DMS153 treated with DMSO at 0.1 percent for 48 hours (cell line): ENCODE measurements at regions not wholly inside any gene's neighbourhood (a gene's known extent, or its start where the extent isn't known, plus 50 kb on each side); places are given as distances from the start of the nearest gene placed in this dataset.
A peak's percentile ranks its signal among the peaks of the same experiment; 100 is the strongest.

Source experiments
- DNase-seq: peaks from one replicate; lab custom pipeline; 2025; ENCODE audit not compliant: unreplicated experiment; lab: John Stamatoyannopoulos, UW

GRCh38 chr9:121550041-121550440 is 50.4 kb upstream of the GGTA1 start:
- DNase-seq, result no peak

- peak; percentile 31 for DNase-seq
Measured at GRCh38 chr9:121550569-121551512, 51.2 kb upstream of the GGTA1 start.

DNA sequence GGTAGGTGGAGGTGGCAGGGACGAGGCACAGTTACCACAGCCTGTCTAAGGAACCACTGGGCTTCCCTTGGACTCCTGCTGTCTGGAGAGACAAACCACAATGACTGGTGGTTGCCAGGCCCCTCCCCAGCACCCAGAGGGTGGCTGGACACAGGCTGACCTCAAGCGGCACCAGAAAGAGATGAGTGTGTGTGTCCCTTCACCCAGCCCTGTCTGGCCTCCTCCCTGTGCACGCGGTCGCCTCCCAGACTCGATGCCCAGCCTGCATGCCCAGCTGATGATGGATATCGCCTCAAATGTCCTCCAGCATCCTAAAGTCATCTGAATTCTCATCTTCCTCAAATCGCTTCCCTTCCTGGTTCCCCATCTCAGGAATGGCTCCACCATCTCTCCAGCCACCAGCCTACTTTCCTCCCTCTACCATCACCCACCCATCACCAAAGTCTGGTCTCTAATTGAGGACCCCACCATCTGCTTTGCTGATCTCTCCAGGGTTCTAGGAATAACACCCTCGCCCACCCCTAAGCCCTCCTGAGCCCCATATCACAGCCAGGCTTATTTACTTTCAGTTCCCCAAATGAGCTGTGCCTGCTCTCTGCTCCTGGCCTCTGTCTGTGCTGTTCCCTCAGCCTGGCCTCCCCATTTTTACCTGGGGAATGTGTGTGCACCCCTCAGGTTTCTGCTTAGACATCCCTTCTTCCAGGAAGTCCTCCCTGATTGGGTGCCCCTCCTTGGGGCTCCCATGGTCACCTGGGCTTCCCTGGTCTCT is 52.5 kb upstream of the GGTA1 start:
- DNase-seq, result no peak

- no peak for DNase-seq
Measured at GRCh38 chr9:121556082-121556481, 56.4 kb upstream of the GGTA1 start.

- DNase-seq, result no peak
Measured at GRCh38 chr9:121556580-121556979, 56.9 kb upstream of the GGTA1 start.

DNA sequence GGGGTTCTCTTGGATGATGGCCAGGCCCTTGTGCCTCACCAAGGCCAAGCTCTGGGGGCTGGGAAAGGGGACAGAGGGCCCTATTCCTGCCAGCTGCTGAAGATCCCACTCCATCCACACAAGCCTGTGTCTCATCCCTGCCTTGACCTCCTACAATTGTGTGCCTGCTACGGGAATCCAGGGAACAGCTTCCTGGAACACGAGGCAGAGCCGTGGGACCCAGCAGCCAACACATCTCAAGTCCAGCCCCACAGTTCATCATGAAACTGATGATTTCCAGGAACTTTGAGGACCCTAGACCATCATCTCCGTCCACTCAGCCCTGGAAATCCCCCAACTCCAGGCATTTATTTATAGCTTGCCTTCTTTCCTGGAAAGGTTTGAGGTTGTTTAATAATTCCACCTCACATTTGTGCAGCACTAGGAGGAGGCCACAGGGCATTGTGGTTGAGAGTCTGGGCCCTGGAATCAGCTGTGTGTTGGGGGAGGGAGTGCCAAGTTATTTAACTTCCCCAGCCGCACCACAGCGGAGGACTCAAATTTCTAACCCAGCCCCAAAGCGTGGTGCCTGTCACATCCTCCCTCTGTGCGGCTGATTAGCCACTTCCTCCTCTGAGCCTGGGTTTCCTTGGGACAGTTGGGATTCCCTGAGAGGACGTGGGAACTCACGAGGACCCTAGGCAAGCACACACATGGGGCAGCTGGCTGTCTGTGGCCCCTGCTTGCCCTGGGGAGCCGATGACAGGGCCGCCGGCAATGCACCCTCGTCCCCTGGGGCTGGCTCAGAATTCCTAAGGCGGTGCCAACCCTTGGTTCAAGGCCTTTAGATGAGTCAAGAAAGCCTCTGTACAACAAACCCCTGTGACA is 58.2 kb upstream of the GGTA1 start:
- no peak for DNase-seq

GRCh38 chr9:121558473-121558872 is 58.8 kb upstream of the GGTA1 start:
- DNase-seq, result no peak

GRCh38 chr9:121559183-121559582 is 59.5 kb upstream of the GGTA1 start:
- no peak for DNase-seq

DNA sequence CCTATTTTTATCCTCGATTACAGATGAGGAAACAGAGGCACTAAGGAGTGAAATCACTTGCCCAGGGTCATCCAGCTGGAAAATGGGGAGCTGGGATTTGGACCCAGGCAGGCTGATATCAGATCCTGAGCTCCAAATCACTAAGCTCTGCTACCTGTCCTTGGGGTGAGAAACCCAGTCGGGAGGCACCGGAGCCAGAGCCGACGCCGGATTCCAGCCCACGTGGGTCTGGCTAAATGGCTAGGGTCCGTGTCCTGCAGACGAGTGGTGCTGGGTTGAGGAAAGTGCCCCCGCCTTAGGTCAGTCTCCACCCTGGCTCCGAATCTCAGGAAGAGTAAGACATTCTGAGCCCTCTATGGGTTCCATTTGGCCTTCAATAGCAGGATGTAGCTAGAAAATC is 61.3 kb upstream of the GGTA1 start:
- no peak for DNase-seq

GRCh38 chr9:121561385-121562222 is 62.0 kb upstream of the GGTA1 start:
- DNase-seq, result no peak

DNA sequence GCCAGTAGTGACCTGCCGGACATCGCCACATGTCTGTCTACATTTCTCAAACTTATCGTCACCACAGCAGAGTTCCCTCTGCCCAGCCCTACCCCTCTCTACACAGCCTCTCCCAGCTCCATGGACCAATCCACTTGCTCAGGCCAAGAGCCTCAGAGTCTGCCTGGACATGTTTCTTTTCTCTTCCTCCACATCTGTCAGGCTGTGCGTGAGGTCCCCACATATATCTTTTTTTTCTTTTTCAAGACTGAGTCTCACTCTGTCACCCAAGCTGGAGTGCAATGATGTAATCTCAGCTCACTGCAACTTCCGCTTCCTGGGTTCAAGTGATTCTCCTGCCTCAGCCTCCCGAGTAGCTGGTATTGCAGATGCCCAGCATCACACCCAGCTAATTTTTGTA is 62.7 kb upstream of the GGTA1 start:
- no peak for DNase-seq

GRCh38 chr9:121563425-121563824 is 63.8 kb upstream of the GGTA1 start:
- DNase-seq, result no peak

DNA sequence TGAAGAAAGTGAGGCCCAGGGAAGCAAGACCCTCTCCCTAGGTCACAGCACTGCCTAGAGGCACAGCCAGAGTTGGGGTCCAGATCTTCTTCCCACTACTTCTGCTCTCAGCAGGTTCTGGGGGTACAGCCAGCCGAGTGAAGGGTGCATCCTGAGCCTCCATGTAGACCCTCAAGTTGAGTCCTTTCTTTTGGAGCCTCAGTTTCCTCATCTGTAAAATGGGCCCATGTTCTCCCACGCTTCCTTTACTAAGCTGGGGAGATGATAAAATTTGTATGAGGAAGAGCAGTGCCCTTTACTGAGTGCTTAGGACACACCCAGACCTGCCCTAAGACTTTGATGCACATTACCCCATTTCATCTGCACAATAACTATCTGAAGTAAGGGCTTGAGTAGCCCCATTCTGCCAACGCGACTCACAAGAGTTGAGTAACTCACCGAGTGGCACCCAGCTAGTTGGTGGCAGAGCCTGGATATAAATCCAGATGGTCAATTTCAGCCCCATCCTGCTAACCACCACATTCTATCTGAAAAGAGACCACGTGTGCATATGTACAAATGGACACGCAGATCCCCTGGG is 64.3 kb upstream of the GGTA1 start:
- DNase-seq, result no peak

GRCh38 chr9:121564504-121565260 is 65.0 kb upstream of the GGTA1 start:
- no peak for DNase-seq

GRCh38 chr9:121566481-121567465 is 67.1 kb upstream of the GGTA1 start:
- no peak for DNase-seq

- no peak for DNase-seq
Measured at GRCh38 chr9:121567500-121568342, 68.1 kb upstream of the GGTA1 start.
